Stimulated activated naive CD8-positive, alpha-beta T cell treated with anti-CD3 and anti-CD28 coated beads, Interleukin-15, Interleukin-2, amounts not matched to agents 100 ng/mL and 50 ng/mL, for 24 hours (primary cell): ENCODE measurements at regions not wholly inside any gene's neighbourhood (a gene's known extent, or its start where the extent isn't known, plus 50 kb on each side); places are given as distances from the start of the nearest gene placed in this dataset.

ENCODE experiments used
- H3K27ac Mint-ChIP-seq: one replicate; pipeline ENCODE4 v1.8.0; 2021; ENCODE audit warnings: mild to moderate bottlenecking, mixed read lengths
- H3K27me3 Mint-ChIP-seq: one replicate; pipeline ENCODE4 v1.8.0; 2021; ENCODE audit warnings: mixed read lengths
- H3K36me3 Mint-ChIP-seq: one replicate; pipeline ENCODE4 v1.8.0; 2021; ENCODE audit warnings: low read depth, mixed read lengths
- H3K4me1 Mint-ChIP-seq: one replicate; pipeline ENCODE4 v1.8.0; 2021; ENCODE audit warnings: low read depth, mixed read lengths
- H3K4me3 Mint-ChIP-seq: one replicate; pipeline ENCODE4 v1.8.0; 2021; ENCODE audit warnings: mild to moderate bottlenecking, mixed read lengths
- H3K9me3 Mint-ChIP-seq: one replicate; pipeline ENCODE4 v1.8.0; 2021; ENCODE audit warnings: mixed read lengths

- peaks cover 17% of the 10 kb centered on the region for H3K27me3 Mint-ChIP-seq
- no peak overlapping the region for H3K27ac Mint-ChIP-seq
- H3K9me3 Mint-ChIP-seq: no peaks in the 10 kb centered on the region
These were observed 396.0 kb upstream of the USP24 start for GRCh38 chr1:55611123-55611522.

GRCh38 chr1:55610203-55610602 lies 395.0 kb upstream of the USP24 start:
- peaks cover 17% of the 10 kb centered on the region for H3K27me3 Mint-ChIP-seq
- H3K27ac Mint-ChIP-seq: no peak overlapping the region
- no peak overlapping the region for H3K4me3 Mint-ChIP-seq
- no peaks in the 10 kb centered on the region for H3K4me1 Mint-ChIP-seq
- H3K9me3 Mint-ChIP-seq: no peaks in the 10 kb centered on the region
- H3K36me3 Mint-ChIP-seq: no peaks in the 10 kb centered on the region

More at GRCh38 chr1:55611123-55611522, 396.0 kb upstream of the USP24 start:
- Mint-ChIP-seq H3K4me1 (no peaks in the 10 kb centered on the region), H3K36me3 (no peaks in the 10 kb centered on the region), H3K4me3 (no peak overlapping the region)

GRCh38 chr1:55609630-55610029 lies 394.5 kb upstream of the USP24 start:
- H3K27ac Mint-ChIP-seq: no peak overlapping the region
- no peaks in the 10 kb centered on the region for H3K9me3 Mint-ChIP-seq
- no peaks in the 10 kb centered on the region for H3K4me1 Mint-ChIP-seq
- peaks cover 18% of the 10 kb centered on the region for H3K27me3 Mint-ChIP-seq
- H3K4me3 Mint-ChIP-seq: no peak overlapping the region
- H3K36me3 Mint-ChIP-seq: no peaks in the 10 kb centered on the region

- Mint-ChIP-seq H3K9me3 (no peaks in the 10 kb centered on the region), H3K27ac (no peak overlapping the region), H3K27me3 (peaks cover 4% of the 10 kb centered on the region), H3K4me3 (no peak overlapping the region), H3K36me3 (no peaks in the 10 kb centered on the region), H3K4me1 (no peaks in the 10 kb centered on the region)
These were observed 390.0 kb upstream of the USP24 start for GRCh38 chr1:55605155-55605554.

- Mint-ChIP-seq H3K36me3 (no peaks in the 10 kb centered on the region), H3K9me3 (no peaks in the 10 kb centered on the region), H3K27me3 (peaks cover 6% of the 10 kb centered on the region), H3K27ac (no peak overlapping the region), H3K4me1 (no peaks in the 10 kb centered on the region), H3K4me3 (no peak overlapping the region)
These were observed 389.6 kb upstream of the USP24 start for GRCh38 chr1:55604749-55605148.

- peaks cover 9% of the 10 kb centered on the region for H3K27me3 Mint-ChIP-seq
- H3K9me3 Mint-ChIP-seq: no peaks in the 10 kb centered on the region
- no peaks in the 10 kb centered on the region for H3K4me1 Mint-ChIP-seq
- no peaks in the 10 kb centered on the region for H3K36me3 Mint-ChIP-seq
- no peak overlapping the region for H3K27ac Mint-ChIP-seq
- H3K4me3 Mint-ChIP-seq: no peak overlapping the region
These were observed 389.0 kb upstream of the USP24 start for GRCh38 chr1:55604179-55604578.

GRCh38 chr1:55600242-55600641 lies 385.1 kb upstream of the USP24 start:
- H3K4me1 Mint-ChIP-seq: no peaks in the 10 kb centered on the region
- no peak overlapping the region for H3K4me3 Mint-ChIP-seq
- no peaks in the 10 kb centered on the region for H3K36me3 Mint-ChIP-seq
- peaks cover 14% of the 10 kb centered on the region for H3K27me3 Mint-ChIP-seq
- H3K27ac Mint-ChIP-seq: no peak overlapping the region
- peaks cover 3% of the 10 kb centered on the region for H3K9me3 Mint-ChIP-seq

GRCh38 chr1:55597910-55598309 lies 382.7 kb upstream of the USP24 start:
- Mint-ChIP-seq H3K27ac (no peak overlapping the region), H3K9me3 (peaks cover 3% of the 10 kb centered on the region), H3K4me3 (no peak overlapping the region), H3K4me1 (no peaks in the 10 kb centered on the region), H3K36me3 (no peaks in the 10 kb centered on the region), H3K27me3 (peaks cover 15% of the 10 kb centered on the region)

GRCh38 chr1:55594701-55595100 lies 379.5 kb upstream of the USP24 start:
- Mint-ChIP-seq H3K4me1 (no peaks in the 10 kb centered on the region), H3K9me3 (peaks cover 3% of the 10 kb centered on the region), H3K36me3 (no peaks in the 10 kb centered on the region), H3K4me3 (no peak overlapping the region), H3K27ac (no peak overlapping the region), H3K27me3 (peaks cover 12% of the 10 kb centered on the region)

DNA sequence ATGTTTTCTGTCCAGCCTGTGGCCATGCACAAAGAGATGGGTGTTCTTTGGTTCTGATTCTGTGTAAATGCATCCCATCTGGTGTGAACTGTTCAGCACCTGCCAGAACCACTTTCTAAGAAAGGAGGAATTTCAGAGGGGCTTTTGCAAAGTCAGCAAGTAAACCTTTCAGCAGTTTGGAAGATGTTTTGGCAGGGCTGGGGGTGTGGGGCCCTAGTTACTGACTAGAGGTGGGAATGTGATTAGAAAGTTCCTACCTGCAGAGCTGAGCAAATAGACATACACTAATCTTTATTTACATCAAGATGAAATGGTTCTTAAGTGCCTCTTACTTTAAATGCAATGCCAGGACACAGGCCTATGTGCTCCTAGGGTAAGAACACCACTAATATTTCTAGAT lies 378.1 kb upstream of the USP24 start:
- Mint-ChIP-seq H3K36me3 (no peaks in the 10 kb centered on the region), H3K9me3 (peaks cover 3% of the 10 kb centered on the region), H3K4me1 (no peaks in the 10 kb centered on the region), H3K27me3 (peaks cover 10% of the 10 kb centered on the region), H3K4me3 (no peak overlapping the region), H3K27ac (no peak overlapping the region)

DNA sequence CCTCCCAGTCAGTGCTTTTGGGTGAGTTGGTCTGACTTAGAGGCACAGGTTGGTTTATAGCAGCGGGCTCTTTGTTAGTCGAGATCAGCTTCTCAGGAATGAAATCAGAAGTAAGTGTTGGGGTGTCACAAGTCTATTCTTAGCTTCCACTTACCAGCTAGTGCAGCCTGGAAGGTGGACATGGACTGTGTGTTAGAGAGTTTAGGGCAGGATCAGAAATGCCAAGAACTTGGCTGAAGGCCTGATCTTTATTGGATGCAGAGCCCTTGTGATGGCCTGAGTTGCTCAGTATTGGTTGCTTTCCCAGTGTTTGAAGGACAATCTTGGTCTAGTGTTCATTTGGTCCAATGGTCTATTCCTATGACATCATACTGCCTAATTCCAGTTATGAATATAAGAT lies 377.0 kb upstream of the USP24 start:
- no peaks in the 10 kb centered on the region for H3K36me3 Mint-ChIP-seq
- peaks cover 10% of the 10 kb centered on the region for H3K27me3 Mint-ChIP-seq
- peaks cover 3% of the 10 kb centered on the region for H3K9me3 Mint-ChIP-seq
- H3K4me3 Mint-ChIP-seq: no peak overlapping the region
- H3K4me1 Mint-ChIP-seq: no peaks in the 10 kb centered on the region
- no peak overlapping the region for H3K27ac Mint-ChIP-seq

GRCh38 chr1:55589671-55590297 lies 374.6 kb upstream of the USP24 start:
- no peaks in the 10 kb centered on the region for H3K9me3 Mint-ChIP-seq
- H3K4me3 Mint-ChIP-seq: no peak overlapping the region

GRCh38 chr1:55588309-55588708 lies 373.1 kb upstream of the USP24 start:
- H3K27me3 Mint-ChIP-seq: peaks cover 10% of the 10 kb centered on the region

More at GRCh38 chr1:55589671-55590297, 374.6 kb upstream of the USP24 start:
- H3K36me3 Mint-ChIP-seq: no peaks in the 10 kb centered on the region
- H3K4me1 Mint-ChIP-seq: no peaks in the 10 kb centered on the region
- peaks cover 10% of the 10 kb centered on the region for H3K27me3 Mint-ChIP-seq
- H3K27ac Mint-ChIP-seq: no peak overlapping the region

DNA sequence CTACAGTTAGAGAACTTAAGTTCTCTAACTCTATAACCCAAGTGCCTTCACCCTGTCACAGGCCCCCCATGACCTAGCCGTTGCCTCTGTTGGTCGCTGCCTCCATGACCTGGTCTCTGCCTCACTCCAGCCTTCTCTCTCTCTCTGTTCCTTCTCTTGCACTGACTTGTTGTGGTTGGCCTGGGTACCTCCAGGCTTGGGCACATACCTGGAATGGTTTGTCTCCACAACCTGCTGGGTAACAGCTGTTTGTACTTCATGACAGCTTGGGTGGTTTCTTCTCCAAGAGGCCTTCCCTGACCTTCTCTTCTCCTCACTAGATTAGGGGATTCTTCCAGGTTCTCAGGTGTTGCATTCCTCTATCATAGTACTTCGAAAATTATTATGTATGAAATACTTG lies 371.6 kb upstream of the USP24 start:
- Mint-ChIP-seq H3K9me3 (no peaks in the 10 kb centered on the region), H3K36me3 (no peaks in the 10 kb centered on the region), H3K27me3 (peaks cover 15% of the 10 kb centered on the region), H3K4me1 (no peaks in the 10 kb centered on the region), H3K27ac (no peak overlapping the region), H3K4me3 (no peak overlapping the region)

More at GRCh38 chr1:55588309-55588708, 373.1 kb upstream of the USP24 start:
- Mint-ChIP-seq H3K36me3 (no peaks in the 10 kb centered on the region), H3K27ac (no peak overlapping the region), H3K4me1 (no peaks in the 10 kb centered on the region), H3K4me3 (no peak overlapping the region), H3K9me3 (no peaks in the 10 kb centered on the region)

DNA sequence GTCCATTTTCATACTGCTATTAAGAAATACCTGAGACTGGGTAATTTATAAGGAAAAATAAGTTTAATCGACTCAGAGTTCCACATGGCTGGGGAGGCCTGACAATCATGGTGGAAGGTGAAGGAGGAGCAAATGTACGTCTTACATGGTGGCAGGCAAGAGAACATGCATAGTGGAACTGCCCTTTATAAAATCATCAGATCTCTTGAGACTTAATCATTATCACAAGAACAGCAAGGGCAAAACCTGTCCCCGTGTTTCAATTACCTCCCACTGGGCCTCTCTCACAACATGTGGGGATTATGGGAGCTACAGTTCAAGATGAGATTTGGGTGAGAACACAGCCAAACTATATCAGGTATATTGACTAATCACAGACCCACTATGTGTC lies 370.2 kb upstream of the USP24 start:
- Mint-ChIP-seq H3K4me1 (no peaks in the 10 kb centered on the region), H3K27me3 (peaks cover 15% of the 10 kb centered on the region), H3K27ac (no peak overlapping the region), H3K36me3 (no peaks in the 10 kb centered on the region), H3K9me3 (no peaks in the 10 kb centered on the region), H3K4me3 (no peak overlapping the region)
